ENCODE measurements at regions not wholly inside any gene's neighbourhood (a gene's known extent, or its start where the extent isn't known, plus 50 kb on each side); places are given as distances from the start of the nearest gene placed in this dataset.

- no peak overlapping the region for H3K27ac Mint-ChIP-seq
- H3K9me3 Mint-ChIP-seq, result no peaks in the 10 kb centered on the region
- ATAC-seq (no peak), DNase-seq (no peak)
- H3K4me3 Mint-ChIP-seq, result no peak overlapping the region
- H3K27me3 Mint-ChIP-seq, result peaks cover 8% of the 10 kb centered on the region
- H3K4me1 Mint-ChIP-seq, result no peaks in the 10 kb centered on the region
Measured at GRCh38 chr9:27756418-27756817, 183.1 kb upstream of the C9orf72 start.

DNA sequence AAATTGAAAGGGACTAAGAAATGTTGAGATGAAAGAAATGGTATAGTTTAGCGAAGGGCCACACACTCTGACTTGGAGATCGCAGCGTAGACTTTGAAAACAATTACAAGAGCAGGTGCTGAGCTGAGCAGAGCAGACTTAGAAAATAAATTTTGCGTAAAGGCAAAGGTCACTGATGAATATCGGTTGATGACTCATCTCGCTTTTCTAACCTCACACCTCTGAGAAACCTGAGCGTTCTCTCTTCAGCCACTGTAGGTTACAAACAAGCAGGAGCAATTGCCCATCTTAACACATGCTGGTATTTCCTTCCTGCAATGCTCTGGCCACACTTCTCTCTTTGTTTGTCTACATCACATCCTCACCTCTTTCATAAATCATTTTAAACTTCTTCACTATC, 190.6 kb upstream of the C9orf72 start:
- H3K4me3 Mint-ChIP-seq, result no peak overlapping the region
- H3K27ac Mint-ChIP-seq, result no peak overlapping the region
- H3K9me3 Mint-ChIP-seq, result no peaks in the 10 kb centered on the region
- H3K4me1 Mint-ChIP-seq, result peaks cover 5% of the 10 kb centered on the region
- ATAC-seq (no peak), DNase-seq (no peak)
- H3K27me3 Mint-ChIP-seq, result peaks cover 8% of the 10 kb centered on the region

DNA sequence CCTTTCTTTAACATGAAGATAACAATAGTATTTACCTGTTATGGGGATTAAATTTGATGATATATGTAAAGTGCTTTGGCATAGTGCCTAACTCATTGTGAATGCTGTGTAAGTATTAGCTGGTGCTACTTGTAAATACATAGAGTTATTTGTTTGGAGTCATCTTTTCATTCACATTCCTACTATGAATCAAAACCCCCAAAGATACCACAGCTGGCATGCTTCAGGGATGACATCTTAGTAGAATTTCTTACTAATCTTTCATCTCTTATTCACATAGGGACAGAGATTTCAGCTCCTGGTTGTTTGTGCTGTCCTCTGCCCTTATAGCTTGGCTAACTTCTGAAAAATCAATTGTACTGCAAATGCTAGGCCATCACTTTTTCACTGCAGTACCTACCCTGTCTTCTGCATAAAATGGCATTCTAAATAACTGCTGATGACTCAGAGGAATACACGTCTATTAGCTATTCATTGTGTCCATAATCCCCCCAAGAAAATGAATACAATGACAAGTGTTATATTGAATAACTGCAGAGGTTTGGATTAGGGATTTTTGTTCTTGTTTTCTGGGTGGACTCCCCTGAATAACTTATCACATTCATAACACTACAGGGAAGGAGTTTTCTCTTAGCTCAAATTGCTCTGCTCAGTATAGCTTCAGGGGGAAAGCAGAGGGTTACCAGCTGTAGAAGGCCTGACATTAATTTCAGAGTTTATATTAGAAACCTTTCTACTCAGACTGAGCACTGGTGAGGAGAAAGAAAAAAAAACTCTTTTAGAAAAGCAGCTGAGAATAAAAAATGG, 192.2 kb upstream of the C9orf72 start:
- ATAC-seq, result no peak
- Mint-ChIP-seq H3K9me3 (peaks cover 5 to 6% of the 10 kb centered on the region in 2 donors), H3K4me3 (no peak overlapping the region)

DNA sequence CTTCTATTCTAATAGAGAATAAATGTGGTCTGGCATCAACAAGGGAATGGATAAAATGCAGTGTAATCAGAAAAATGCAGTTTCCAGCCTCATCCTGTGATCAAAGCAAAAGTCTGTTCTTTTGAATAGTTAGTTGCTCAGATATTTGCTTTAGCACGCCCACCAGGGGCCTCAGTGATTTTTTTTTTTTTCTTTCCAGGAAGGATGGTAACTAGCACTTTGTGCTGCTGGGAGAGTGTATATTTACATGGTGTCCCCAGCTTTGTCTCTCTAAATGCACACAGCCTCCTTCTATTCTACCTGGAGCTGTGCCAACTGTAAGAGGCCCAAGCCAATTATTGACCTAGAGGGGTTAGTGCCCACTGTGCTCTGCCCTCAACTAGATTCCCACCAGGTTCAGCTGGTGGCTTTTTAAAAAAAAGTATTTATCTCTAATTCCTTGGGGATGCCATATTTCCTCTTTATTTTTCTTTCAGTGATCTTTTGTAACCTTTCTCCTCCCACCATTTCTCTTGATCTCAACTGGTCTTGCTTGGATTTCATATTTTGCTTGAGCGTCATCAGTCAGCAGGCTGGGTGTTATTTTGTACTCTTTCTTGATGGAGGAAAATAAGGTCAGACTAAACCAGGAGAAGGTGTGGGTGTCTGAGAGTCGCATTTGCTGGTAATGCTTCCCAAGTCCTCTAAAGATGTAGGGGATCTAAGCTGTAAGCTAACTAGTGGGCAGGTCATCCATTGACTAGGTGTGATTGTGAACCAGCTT, 193.0 kb upstream of the C9orf72 start:
- H3K27ac Mint-ChIP-seq, result no peak overlapping the region
- DNase-seq (no peak), ATAC-seq (no peak)
- H3K4me3 Mint-ChIP-seq, result no peak overlapping the region
- H3K4me1 Mint-ChIP-seq, result peaks cover 5% of the 10 kb centered on the region
- peaks cover 5 to 6% of the 10 kb centered on the region in 2 donors for H3K9me3 Mint-ChIP-seq
- peaks cover 16% of the 10 kb centered on the region for H3K27me3 Mint-ChIP-seq

More for the DNA sequence above, 192.2 kb upstream of the C9orf72 start:
- Mint-ChIP-seq H3K27ac (no peak overlapping the region), H3K27me3 (peaks cover 16% of the 10 kb centered on the region), H3K4me1 (peaks cover 5% of the 10 kb centered on the region)
- no peak for DNase-seq

DNA sequence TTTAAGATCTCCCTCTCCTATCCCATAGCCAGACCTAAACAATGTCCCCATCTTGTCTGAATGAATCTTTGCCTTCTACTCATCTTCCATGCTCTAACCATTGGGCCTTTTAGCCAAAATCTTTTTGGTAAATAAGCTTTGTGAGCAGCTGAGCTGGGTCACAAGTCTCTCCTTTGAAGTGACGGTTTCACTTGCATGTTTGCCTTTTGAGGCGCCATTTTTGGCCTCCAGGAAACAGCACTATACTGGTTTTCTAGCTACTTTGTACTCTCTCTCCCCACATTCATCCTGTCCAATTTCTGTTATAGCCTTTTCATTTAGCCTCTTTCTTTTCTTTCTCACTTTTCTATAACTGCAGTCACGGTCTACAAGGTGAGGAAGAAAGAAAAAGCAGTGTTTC, 195.5 kb upstream of the C9orf72 start:
- peaks cover 5% of the 10 kb centered on the region for H3K4me1 Mint-ChIP-seq
- H3K4me3 Mint-ChIP-seq, result no peak overlapping the region
- H3K9me3 Mint-ChIP-seq, result peaks cover 5 to 6% of the 10 kb centered on the region in 2 donors
- H3K27ac Mint-ChIP-seq, result peak overlapping the region in 1 of 2 donors; percentile 74
- peaks cover 16% of the 10 kb centered on the region for H3K27me3 Mint-ChIP-seq
- no peak for ATAC-seq
- no peak for DNase-seq

DNA sequence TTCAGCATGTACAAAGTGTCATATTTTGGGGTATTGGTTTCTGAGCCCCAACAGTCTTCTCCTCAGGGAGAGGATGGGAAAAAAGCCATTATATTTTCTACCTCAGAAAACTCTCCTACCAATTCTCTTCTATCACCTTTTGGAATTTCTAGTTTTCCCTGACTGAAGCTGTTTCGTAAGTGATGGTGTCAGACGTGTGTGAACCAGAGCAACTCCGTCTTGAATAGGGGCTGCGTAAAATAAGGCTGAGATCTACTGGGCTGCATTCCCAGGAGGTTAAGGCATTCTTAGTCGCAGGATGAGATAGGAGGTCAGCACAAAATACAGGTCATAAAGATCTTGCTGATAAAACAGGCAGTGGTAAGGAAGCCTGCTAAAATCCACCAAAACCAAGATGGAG, 197.3 kb upstream of the C9orf72 start:
- peaks cover 5% of the 10 kb centered on the region for H3K4me1 Mint-ChIP-seq
- DNase-seq, result no peak

GRCh38 chr9:27771803-27772545, 198.7 kb upstream of the C9orf72 start:
- no peaks in the 10 kb centered on the region for H3K4me1 Mint-ChIP-seq
- no peak overlapping the region for H3K4me3 Mint-ChIP-seq
- ATAC-seq, result no peak
- peaks cover 5 to 6% of the 10 kb centered on the region in 2 donors for H3K9me3 Mint-ChIP-seq
- DNase-seq, result no peak
- no peak overlapping the region for H3K27ac Mint-ChIP-seq
- peaks cover 8% of the 10 kb centered on the region for H3K27me3 Mint-ChIP-seq

More for the DNA sequence above, 197.3 kb upstream of the C9orf72 start:
- H3K27me3 Mint-ChIP-seq, result peaks cover 16% of the 10 kb centered on the region
- no peak for ATAC-seq
- H3K4me3 Mint-ChIP-seq, result no peak overlapping the region
- peaks cover 5 to 6% of the 10 kb centered on the region in 2 donors for H3K9me3 Mint-ChIP-seq
- no peak overlapping the region for H3K27ac Mint-ChIP-seq

DNA sequence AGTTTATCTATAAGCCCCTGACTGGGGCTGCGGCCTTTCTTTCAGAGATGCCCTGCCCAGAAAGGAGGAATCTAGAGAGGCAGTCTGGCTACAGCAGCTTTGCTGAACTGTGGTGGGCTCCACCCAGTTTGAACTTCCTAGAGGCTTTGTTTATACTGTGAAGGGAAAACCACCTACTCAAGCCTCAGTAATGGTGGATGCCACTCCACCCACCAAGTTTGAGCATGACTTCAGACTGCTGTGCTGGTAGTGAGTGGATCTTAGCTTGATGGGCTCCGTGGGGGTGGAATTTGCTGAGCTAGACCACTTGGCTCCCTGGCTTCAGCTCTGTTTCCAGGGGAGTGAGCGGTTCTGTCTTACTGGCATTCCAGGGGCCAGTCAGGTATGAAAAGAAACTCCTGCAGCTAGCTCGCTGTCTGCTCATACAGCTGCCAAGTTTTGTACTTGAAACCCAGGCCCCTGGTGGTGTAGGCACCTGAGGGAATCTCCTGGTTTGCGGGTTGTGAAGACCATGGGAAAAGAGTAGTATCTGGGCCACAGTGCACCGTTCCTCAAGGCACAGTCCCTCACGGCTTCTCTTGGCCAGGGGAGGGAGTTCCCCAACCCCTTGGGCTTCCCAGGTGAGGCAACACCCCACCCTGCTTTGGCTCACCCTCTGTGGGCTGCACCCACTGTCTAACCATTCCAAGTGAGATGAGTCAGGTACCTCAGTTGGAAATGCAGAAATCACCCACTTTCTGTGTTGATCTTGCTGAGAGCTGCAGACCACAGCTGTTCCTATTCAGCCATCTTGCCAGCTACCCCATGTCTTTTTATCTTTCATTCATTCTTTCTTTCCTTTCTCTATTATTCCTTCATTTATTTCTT, 211.8 kb upstream of the C9orf72 start:
- Mint-ChIP-seq H3K4me1 (peaks cover 13% of the 10 kb centered on the region), H3K9me3 (peaks cover 30 to 58% of the 10 kb centered on the region in 2 donors), H3K4me3 (peak overlapping the region; percentile 31 to 50), H3K27ac (peak overlapping the region in 1 of 2 donors; percentile 84), H3K27me3 (peaks cover 62% of the 10 kb centered on the region)
- ATAC-seq (peak; percentile 86), DNase-seq (peak; percentile 43 to 68)

DNA sequence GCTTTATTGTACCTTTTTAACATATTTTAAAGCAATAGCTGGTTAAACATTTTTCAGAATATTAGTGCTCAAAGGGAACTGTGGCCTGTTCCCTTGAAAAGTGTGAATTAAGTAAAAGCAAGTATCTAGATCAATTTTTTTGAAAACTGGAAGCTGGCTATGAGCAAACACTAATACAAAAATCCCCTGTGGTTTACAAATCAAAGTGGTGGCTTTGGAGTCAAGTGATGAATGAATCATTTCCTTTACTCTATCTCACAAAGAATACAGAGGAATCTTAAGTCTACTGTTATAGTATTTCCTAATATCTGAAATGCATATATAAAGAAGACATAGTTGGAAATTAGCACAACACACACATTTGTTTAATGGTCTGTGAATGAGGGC, 212.4 kb upstream of the C9orf72 start:
- Mint-ChIP-seq H3K27me3 (peaks cover 61% of the 10 kb centered on the region), H3K27ac (peak overlapping the region in 1 of 2 donors; percentile 84), H3K4me1 (peaks cover 13% of the 10 kb centered on the region), H3K4me3 (peak overlapping the region in 1 of 2 donors; percentile 31), H3K9me3 (peaks cover 30 to 62% of the 10 kb centered on the region in 2 donors)
- DNase-seq (peak in 1 of 2 donors; percentile 1), ATAC-seq (peak; percentile 92)

DNA sequence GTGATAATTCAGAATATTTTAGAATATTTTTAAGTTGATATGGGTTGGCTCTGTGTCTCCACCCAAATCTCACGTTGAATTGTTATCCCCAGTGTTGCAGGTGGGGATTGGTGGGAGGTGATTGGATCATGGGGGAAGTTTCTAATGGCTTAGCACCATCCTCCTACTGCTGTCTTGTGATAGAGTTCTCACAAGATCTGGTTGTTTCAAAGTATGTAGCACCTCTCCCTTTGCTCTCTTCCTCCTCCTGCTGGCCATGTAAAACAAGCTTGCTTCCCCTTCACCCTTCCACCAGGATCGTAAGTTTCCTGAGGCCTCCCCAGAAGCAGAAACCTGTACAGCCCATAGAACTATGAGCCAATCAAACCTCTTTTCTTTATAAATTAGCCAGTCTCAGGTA, 214.6 kb upstream of the C9orf72 start:
- ATAC-seq (no peak), DNase-seq (no peak)
- no peak overlapping the region for H3K4me3 Mint-ChIP-seq
- peaks cover 39% of the 10 kb centered on the region for H3K27me3 Mint-ChIP-seq
- H3K27ac Mint-ChIP-seq, result no peak overlapping the region
- peaks cover 13% of the 10 kb centered on the region for H3K4me1 Mint-ChIP-seq
- peaks cover 25 to 49% of the 10 kb centered on the region in 2 donors for H3K9me3 Mint-ChIP-seq

GRCh38 chr9:27791311-27791710, 218.0 kb upstream of the C9orf72 start:
- peaks cover 23% of the 10 kb centered on the region for H3K27me3 Mint-ChIP-seq
- no peaks in the 10 kb centered on the region for H3K4me1 Mint-ChIP-seq
- no peak for DNase-seq
- H3K27ac Mint-ChIP-seq, result no peak overlapping the region
- H3K4me3 Mint-ChIP-seq, result no peak overlapping the region
- no peak for ATAC-seq
- peaks cover 22 to 46% of the 10 kb centered on the region in 2 donors for H3K9me3 Mint-ChIP-seq

- H3K4me3 Mint-ChIP-seq, result no peak overlapping the region
- H3K27ac Mint-ChIP-seq, result no peak overlapping the region
- DNase-seq, result no peak
- no peak for ATAC-seq
- peaks cover 20% of the 10 kb centered on the region for H3K27me3 Mint-ChIP-seq
- peaks cover 16 to 43% of the 10 kb centered on the region in 2 donors for H3K9me3 Mint-ChIP-seq
- H3K4me1 Mint-ChIP-seq, result no peaks in the 10 kb centered on the region
Measured at GRCh38 chr9:27792971-27793689, 219.8 kb upstream of the C9orf72 start.

- no peak overlapping the region for H3K27ac Mint-ChIP-seq
- peaks cover 7% of the 10 kb centered on the region for H3K27me3 Mint-ChIP-seq
- no peaks in the 10 kb centered on the region for H3K4me1 Mint-ChIP-seq
- peaks cover 1 to 10% of the 10 kb centered on the region in 2 donors for H3K9me3 Mint-ChIP-seq
- no peak overlapping the region for H3K4me3 Mint-ChIP-seq
- DNase-seq (no peak), ATAC-seq (no peak)
Measured at GRCh38 chr9:27799326-27799725, 226.0 kb upstream of the C9orf72 start.

GRCh38 chr9:27800159-27800558, 226.9 kb upstream of the C9orf72 start:
- no peak overlapping the region for H3K4me3 Mint-ChIP-seq
- ATAC-seq, result no peak
- no peak overlapping the region for H3K27ac Mint-ChIP-seq
- peaks cover 7% of the 10 kb centered on the region for H3K27me3 Mint-ChIP-seq
- no peaks in the 10 kb centered on the region for H3K4me1 Mint-ChIP-seq
- peaks cover 0 to 2% of the 10 kb centered on the region in 2 donors for H3K9me3 Mint-ChIP-seq
- DNase-seq, result no peak

Measured in stimulated activated naive CD8-positive, alpha-beta T cell treated with anti-CD3 and anti-CD28 coated beads, Interleukin-15, amount 100 ng/mL, for 72 hours (primary cell).